H9 (cell line): ENCODE measurements at regions not wholly inside any gene's neighbourhood (a gene's known extent, or its start where the extent isn't known, plus 50 kb on each side); places are given as distances from the start of the nearest gene placed in this dataset.

ENCODE experiments used
- DNase-seq: peaks from one replicate; pipeline ENCODE4 v3.0.0-alpha.2; 2017
- H2AFZ ChIP-seq: one replicate; pipeline ENCODE4 v1.6.1; 2013; ENCODE audit warnings: mild to moderate bottlenecking, low read length, control low read depth, moderate library complexity
- H2AK5ac ChIP-seq: 2 replicates; pipeline ENCODE4 v1.6.1; 2013; ENCODE audit warnings: low read length, control low read depth, mixed read lengths; ENCODE audit not compliant: insufficient read length
- H2BK120ac ChIP-seq: one replicate; pipeline ENCODE4 v1.6.1; 2013; ENCODE audit warnings: low read depth, mild to moderate bottlenecking, low read length, control low read depth, inconsistent platforms; ENCODE audit not compliant: poor library complexity, severe bottlenecking
- H2BK12ac ChIP-seq: 2 replicates; pipeline ENCODE4 v1.6.1; 2013; ENCODE audit warnings: low read length, control low read depth, mixed read lengths, low read depth; ENCODE audit not compliant: insufficient read length
- H2BK15ac ChIP-seq: 2 replicates; pipeline ENCODE4 v1.6.1; 2013; ENCODE audit warnings: low read depth, low read length, control low read depth
- H2BK20ac ChIP-seq: one replicate; pipeline ENCODE4 v1.6.1; 2013; ENCODE audit warnings: low read depth, mild to moderate bottlenecking, low read length, control low read depth, inconsistent platforms; ENCODE audit not compliant: poor library complexity, severe bottlenecking
- H2BK5ac ChIP-seq: 2 replicates; pipeline ENCODE4 v1.6.1; 2013; ENCODE audit warnings: low read length, control low read depth, mixed read lengths; ENCODE audit not compliant: insufficient read length
- H3K14ac ChIP-seq: 2 replicates; pipeline ENCODE4 v1.6.1; 2013; ENCODE audit warnings: low read length, control low read depth; ENCODE audit not compliant: insufficient read depth
- H3K18ac ChIP-seq: 2 replicates; pipeline ENCODE4 v1.6.1; 2013; ENCODE audit warnings: low read depth, mild to moderate bottlenecking, mixed read lengths, low read length, control low read depth; ENCODE audit not compliant: insufficient read length
- H3K23ac ChIP-seq: 2 replicates; pipeline ENCODE4 v1.6.1; 2013; ENCODE audit warnings: low read length, control low read depth, mixed read lengths, low read depth; ENCODE audit not compliant: insufficient read length
- H3K23me2 ChIP-seq: 2 replicates; pipeline ENCODE4 v1.6.1; 2013; ENCODE audit warnings: low read depth, mild to moderate bottlenecking, mixed read lengths, low read length, control low read depth; ENCODE audit not compliant: insufficient read length, poor library complexity, severe bottlenecking
- H3K27ac ChIP-seq: 2 replicates; pipeline ENCODE4 v1.5.1; 2013; ENCODE audit warnings: low read length, control low read depth, mixed read lengths, low read depth; ENCODE audit not compliant: insufficient read length
- H3K27me3 ChIP-seq: 2 replicates; pipeline ENCODE4 v1.6.1; 2013; ENCODE audit warnings: low read length, control low read depth, inconsistent platforms; ENCODE audit not compliant: insufficient read depth
- H3K4ac ChIP-seq: 2 replicates; pipeline ENCODE4 v1.6.1; 2013; ENCODE audit warnings: low read depth, mild to moderate bottlenecking, control low read depth, inconsistent platforms, low read length, moderate library complexity
- H3K4me1 ChIP-seq: 2 replicates; pipeline ENCODE4 v1.6.1; 2013; ENCODE audit warnings: low read length, control low read depth, inconsistent platforms; ENCODE audit not compliant: insufficient read depth
- H3K4me2 ChIP-seq: 2 replicates; pipeline ENCODE4 v1.6.1; 2013; ENCODE audit warnings: low read length, control low read depth, mixed read lengths; ENCODE audit not compliant: insufficient read length, insufficient read depth
- H3K56ac ChIP-seq: 2 replicates; pipeline ENCODE4 v1.6.1; 2013; ENCODE audit warnings: low read depth, mild to moderate bottlenecking, mixed read lengths, low read length, control low read depth; ENCODE audit not compliant: insufficient read length
- H3K79me1 ChIP-seq: 2 replicates; pipeline ENCODE4 v1.6.1; 2013; ENCODE audit warnings: low read depth, mild to moderate bottlenecking, moderate library complexity, low read length, control low read depth, inconsistent platforms; ENCODE audit not compliant: insufficient read depth, poor library complexity, severe bottlenecking
- H3K79me2 ChIP-seq: 2 replicates; pipeline ENCODE4 v1.6.1; 2013; ENCODE audit warnings: low read length, control low read depth, inconsistent platforms; ENCODE audit not compliant: insufficient read depth
- H3K9ac ChIP-seq: 2 replicates; pipeline ENCODE4 v1.6.1; 2013; ENCODE audit warnings: low read length, control low read depth, mixed read lengths; ENCODE audit not compliant: insufficient read length; ENCODE audit errors: extremely low read depth
- H3K9me3 ChIP-seq: one replicate; pipeline ENCODE4 v1.6.1; 2013; ENCODE audit warnings: low read depth, low read length, inconsistent platforms; ENCODE audit not compliant: control insufficient read depth
- H3T11ph ChIP-seq: one replicate; pipeline ENCODE4 v1.6.1; 2013; ENCODE audit warnings: mild to moderate bottlenecking, low read length, control low read depth, inconsistent platforms
- H4K20me1 ChIP-seq: one replicate; pipeline ENCODE4 v1.6.1; 2013; ENCODE audit not compliant: control insufficient read depth, insufficient read length, insufficient read depth
- H4K5ac ChIP-seq: 2 replicates; pipeline ENCODE4 v1.6.1; 2013; ENCODE audit warnings: low read depth, mild to moderate bottlenecking, mixed read lengths, low read length, control low read depth; ENCODE audit not compliant: insufficient read length
- H4K8ac ChIP-seq: replicated peaks from 2 replicates; pipeline ENCODE4 v1.6.1; 2013; ENCODE audit warnings: low read length, control low read depth, mixed read lengths, low read depth; ENCODE audit not compliant: insufficient read length
- H4K91ac ChIP-seq: 2 replicates; pipeline ENCODE4 v1.6.1; 2013; ENCODE audit warnings: low read depth, mild to moderate bottlenecking, moderate library complexity, mixed read lengths, low read length, control low read depth; ENCODE audit not compliant: insufficient read length
- H3K27ac Mint-ChIP-seq, 3 experiments: 2 replicates in 2 of 3; 3 replicates in 1 of 3; pipeline ENCODE4 v1.8.0; 2020 to 2021; ENCODE audit warnings: mixed read lengths in 3 of 3, mild to moderate bottlenecking in 1 of 3, moderate library complexity in 1 of 3
- H3K27me3 Mint-ChIP-seq: 2 replicates; pipeline ENCODE4 v1.8.0; 2021; ENCODE audit warnings: low read depth, mild to moderate bottlenecking, moderate library complexity, mixed read lengths
- H3K36me3 Mint-ChIP-seq, 3 experiments: 2 replicates in 2 of 3; 3 replicates in 1 of 3; pipeline ENCODE4 v1.8.0; 2020 to 2021; ENCODE audit warnings: low read depth in 3 of 3, mixed read lengths in 3 of 3; ENCODE audit not compliant: insufficient read depth in 1 of 3
- H3K4me1 Mint-ChIP-seq, 2 experiments: 2 replicates each; pipeline ENCODE4 v1.8.0; 2020; ENCODE audit warnings: mixed read lengths in 2 of 2
- H3K4me3 Mint-ChIP-seq, 2 experiments: 2 replicates in 1 of 2; 3 replicates in 1 of 2; pipeline ENCODE4 v1.8.0; 2020 to 2021; ENCODE audit warnings: mild to moderate bottlenecking in 2 of 2, mixed read lengths in 2 of 2, moderate library complexity in 1 of 2
- H3K9me3 Mint-ChIP-seq, 2 experiments: 2 replicates in 1 of 2; 3 replicates in 1 of 2; pipeline ENCODE4 v1.8.0; 2020; ENCODE audit warnings: mild to moderate bottlenecking in 2 of 2, mixed read lengths in 2 of 2, moderate library complexity in 1 of 2
- WGBS: extraction: QIAGEN DNeasy Blood & Tissue Kit; methylation state at CpG from one replicate; pipeline ENCODE4 v1.1.7; 2013; ENCODE audit warnings: missing lambda C conversion rate, low lambda C conversion rate, mixed read lengths; ENCODE audit not compliant: insufficient read length; ENCODE audit errors: extremely low coverage; 5-methylcytosine and 5-hydroxymethylcytosine counted together
- TF ChIP-seq, protein P1 (sequence below): fragments of 200-600 bp; sonication (generic); conservative IDR thresholded peaks from 3 replicates; pipeline ENCODE4 v1.8.0; 2021; ENCODE audit warnings: antibody characterized with exemption, mild to moderate bottlenecking

- no peaks in the 10 kb centered on the region for H3K79me1 ChIP-seq
- H3K27ac Mint-ChIP-seq: peak overlapping the region in 1 of 3 experiments; percentile 75; a peak in 4 of 7 replicates
- H3K27ac ChIP-seq: no peak overlapping the region
- H3K4me1 ChIP-seq: no peaks in the 10 kb centered on the region; the same call in 1 of the 2 replicates
- H3K56ac ChIP-seq: no peak overlapping the region
- H4K8ac ChIP-seq: no peak overlapping the region
- H3K4me2 ChIP-seq: no peak overlapping the region
- H2BK5ac ChIP-seq: no peak overlapping the region
- H3T11ph ChIP-seq: no peak overlapping the region
- H3K27me3 ChIP-seq: no peaks in the 10 kb centered on the region
- no peaks in the 10 kb centered on the region for H3K23me2 ChIP-seq
- no peaks in the 10 kb centered on the region for H4K20me1 ChIP-seq
- TF ChIP-seq, protein P1, sequence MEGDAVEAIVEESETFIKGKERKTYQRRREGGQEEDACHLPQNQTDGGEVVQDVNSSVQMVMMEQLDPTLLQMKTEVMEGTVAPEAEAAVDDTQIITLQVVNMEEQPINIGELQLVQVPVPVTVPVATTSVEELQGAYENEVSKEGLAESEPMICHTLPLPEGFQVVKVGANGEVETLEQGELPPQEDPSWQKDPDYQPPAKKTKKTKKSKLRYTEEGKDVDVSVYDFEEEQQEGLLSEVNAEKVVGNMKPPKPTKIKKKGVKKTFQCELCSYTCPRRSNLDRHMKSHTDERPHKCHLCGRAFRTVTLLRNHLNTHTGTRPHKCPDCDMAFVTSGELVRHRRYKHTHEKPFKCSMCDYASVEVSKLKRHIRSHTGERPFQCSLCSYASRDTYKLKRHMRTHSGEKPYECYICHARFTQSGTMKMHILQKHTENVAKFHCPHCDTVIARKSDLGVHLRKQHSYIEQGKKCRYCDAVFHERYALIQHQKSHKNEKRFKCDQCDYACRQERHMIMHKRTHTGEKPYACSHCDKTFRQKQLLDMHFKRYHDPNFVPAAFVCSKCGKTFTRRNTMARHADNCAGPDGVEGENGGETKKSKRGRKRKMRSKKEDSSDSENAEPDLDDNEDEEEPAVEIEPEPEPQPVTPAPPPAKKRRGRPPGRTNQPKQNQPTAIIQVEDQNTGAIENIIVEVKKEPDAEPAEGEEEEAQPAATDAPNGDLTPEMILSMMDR: no peak
- no peak overlapping the region for H2AK5ac ChIP-seq
- no CpG with 5 or more reads among the region's 4 CpGs for WGBS
- H2BK120ac ChIP-seq: no peak overlapping the region
- no peaks in the 10 kb centered on the region for H3K27me3 Mint-ChIP-seq
- H2BK15ac ChIP-seq: no peak overlapping the region
- no peaks in the 10 kb centered on the region for H3K9me3 ChIP-seq
- H4K91ac ChIP-seq: no peak overlapping the region
- no peak for DNase-seq
- no peak overlapping the region for H4K5ac ChIP-seq
- no peak overlapping the region for H3K9ac ChIP-seq
- H3K4ac ChIP-seq: no peak overlapping the region
- H3K36me3 Mint-ChIP-seq: no peaks in the 10 kb centered on the region; a peak in 1 of 7 replicates
- no peak overlapping the region for H2BK12ac ChIP-seq
- H3K79me2 ChIP-seq: 0 out of 2 replicates have a peak, but pooled peaks cover 2% of the 10 kb centered on the region
- no peaks in the 10 kb centered on the region for H3K9me3 Mint-ChIP-seq
- H3K18ac ChIP-seq: no peak overlapping the region
- H2AFZ ChIP-seq: no peak overlapping the region
- peaks cover 12 to 13% of the 10 kb centered on the region in 2 experiments for H3K4me1 Mint-ChIP-seq
- no peak overlapping the region for H3K23ac ChIP-seq
- H3K4me3 Mint-ChIP-seq: no peak overlapping the region
- no peak overlapping the region for H3K14ac ChIP-seq
- no peak overlapping the region for H2BK20ac ChIP-seq
Measured at GRCh38 chr13:78382491-78382890, 220.9 kb downstream of the POU4F1 start.
